WERI-Rb-1 (cell line): ENCODE measurements at regions not wholly inside any gene's neighbourhood (a gene's known extent, or its start where the extent isn't known, plus 50 kb on each side); places are given as distances from the start of the nearest gene placed in this dataset.
"Not testable (repeated sequence)": the region's sequence is repeated elsewhere in the genome, so short reads cannot be mapped to it uniquely, and the experiment has no call there.

Experiments
- DNase-seq: peaks from one replicate; pipeline ENCODE4 v3.0.0-alpha.2; 2020
- H3K27ac ChIP-seq: fragments of 250-450 bp; sonication (Bioruptor Pico); 2 replicates; pipeline ENCODE4 v1.5.1; 2020; ENCODE audit warnings: mild to moderate bottlenecking, moderate library complexity
- H3K27me3 ChIP-seq: fragments of 250-450 bp; sonication (Bioruptor Pico); 2 replicates; pipeline ENCODE4 v1.5.1; 2021; ENCODE audit warnings: mild to moderate bottlenecking, low read depth, moderate library complexity; ENCODE audit not compliant: insufficient read depth, severe bottlenecking
- H3K36me3 ChIP-seq: fragments of 250-450 bp; sonication (Bioruptor Pico); 2 replicates; pipeline ENCODE4 v1.5.1; 2020; ENCODE audit warnings: mild to moderate bottlenecking, moderate library complexity
- H3K4me3 ChIP-seq: 2 replicates; pipeline ENCODE4 v1.5.1; 2011; ENCODE audit warnings: low read depth, mild to moderate bottlenecking, control low read depth, low read length
- H3K9me3 ChIP-seq: fragments of 250-450 bp; sonication (Bioruptor Pico); 2 replicates; pipeline ENCODE4 v1.5.1; 2021; ENCODE audit warnings: mild to moderate bottlenecking, moderate library complexity; ENCODE audit not compliant: severe bottlenecking
- CTCF ChIP-seq: IDR thresholded peaks from 2 replicates; pipeline ENCODE4 v1.5.1; 2011; ENCODE audit warnings: low read depth, mild to moderate bottlenecking, control low read depth, inconsistent platforms, low read length

DNA sequence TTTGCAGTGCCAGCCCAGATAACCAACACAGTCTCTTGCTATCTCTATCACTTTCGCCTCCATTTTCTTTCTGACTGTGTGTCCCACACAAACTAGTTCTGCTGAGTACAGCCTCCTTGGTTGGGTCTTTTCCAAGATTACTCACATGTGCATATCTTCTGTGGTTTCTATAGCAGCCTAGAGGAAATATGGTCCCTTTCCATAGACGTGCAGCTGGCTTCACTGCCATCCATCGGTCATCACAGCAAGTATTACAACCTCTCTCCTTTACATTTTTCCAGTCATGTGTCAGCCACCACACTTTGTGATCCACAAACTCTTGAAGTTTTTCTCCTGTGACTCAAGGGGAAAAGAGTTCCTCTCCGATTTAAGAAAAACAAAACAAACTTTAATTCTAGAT is 893.4 kb upstream of the ADGRL4 start:
- Histone ChIP-seq H3K27me3 (no peaks in the 10 kb centered on the region), H3K27ac (no peak overlapping the region), H3K4me3 (no peak overlapping the region), H3K9me3 (no peaks in the 10 kb centered on the region), H3K36me3 (no peaks in the 10 kb centered on the region)
- TF ChIP-seq CTCF, result no peak
- DNase-seq, result no peak

DNA sequence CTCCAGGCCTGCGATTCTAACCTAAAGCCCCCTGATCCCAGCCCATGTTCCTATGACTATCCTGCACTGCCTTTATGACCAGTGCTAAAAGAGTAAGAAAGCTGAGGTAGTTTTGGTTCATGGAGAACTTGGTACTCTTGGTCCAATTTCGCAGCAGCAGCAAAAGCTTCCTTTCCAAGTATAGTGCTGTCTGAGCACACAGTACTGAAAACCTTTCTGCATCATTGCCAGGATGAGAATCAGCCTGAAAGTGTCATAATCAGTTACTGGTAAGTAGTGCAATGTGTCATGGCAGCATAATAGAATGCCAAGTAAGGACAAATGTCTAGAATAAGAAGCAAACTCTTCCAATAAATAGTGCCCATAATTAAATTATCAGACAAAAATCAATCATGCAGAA is 889.6 kb upstream of the ADGRL4 start:
- Histone ChIP-seq H3K27ac (no peak overlapping the region), H3K4me3 (no peak overlapping the region), H3K27me3 (no peaks in the 10 kb centered on the region), H3K36me3 (no peaks in the 10 kb centered on the region), H3K9me3 (no peaks in the 10 kb centered on the region)
- DNase-seq, result no peak
- no peak for TF ChIP-seq CTCF

DNA sequence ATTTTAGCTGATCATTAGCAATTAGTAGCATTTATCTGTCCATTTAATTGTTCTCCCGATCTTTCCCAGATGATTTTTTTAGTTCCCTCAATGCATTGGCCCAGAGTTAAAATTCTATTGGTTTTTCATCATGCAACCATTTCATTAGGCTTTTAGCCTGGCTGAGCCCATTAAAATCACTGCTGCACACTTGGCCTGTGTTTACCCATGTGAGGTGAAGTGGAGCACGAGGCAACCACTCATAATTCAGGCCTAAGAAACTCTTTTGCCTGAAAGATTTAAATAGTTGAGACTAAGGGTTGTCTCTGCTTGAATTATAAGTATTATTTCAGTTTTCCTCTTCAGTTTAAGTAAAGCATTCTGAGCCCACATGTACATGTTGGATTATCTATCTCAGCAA is 889.0 kb upstream of the ADGRL4 start:
- no peak for DNase-seq
- H3K36me3 ChIP-seq, result no peaks in the 10 kb centered on the region
- H3K4me3 ChIP-seq, result no peak overlapping the region
- H3K27ac ChIP-seq, result no peak overlapping the region
- H3K27me3 ChIP-seq, result no peaks in the 10 kb centered on the region
- H3K9me3 ChIP-seq, result no peaks in the 10 kb centered on the region
- TF ChIP-seq CTCF, result no peak

- not testable (repeated sequence) for H3K9me3 ChIP-seq, DNase-seq, H3K36me3 ChIP-seq, H3K27me3 ChIP-seq, H3K27ac ChIP-seq, H3K4me3 ChIP-seq
Measured at GRCh38 chr1:79894129-79894528, 887.6 kb upstream of the ADGRL4 start.

GRCh38 chr1:79887059-79887458 is 880.5 kb upstream of the ADGRL4 start:
- TF ChIP-seq CTCF, result no peak
- Histone ChIP-seq H3K36me3 (no peaks in the 10 kb centered on the region), H3K4me3 (no peak overlapping the region), H3K9me3 (no peaks in the 10 kb centered on the region), H3K27ac (no peak overlapping the region), H3K27me3 (no peaks in the 10 kb centered on the region)
- DNase-seq, result no peak

GRCh38 chr1:79885101-79885500 is 878.6 kb upstream of the ADGRL4 start:
- no peak for DNase-seq
- H3K4me3 ChIP-seq, result no peak overlapping the region
- no peak for TF ChIP-seq CTCF
- no peaks in the 10 kb centered on the region for H3K36me3 ChIP-seq
- no peaks in the 10 kb centered on the region for H3K27me3 ChIP-seq
- H3K27ac ChIP-seq, result no peak overlapping the region
- H3K9me3 ChIP-seq, result no peaks in the 10 kb centered on the region
